ENCODE measurements at regions not wholly inside any gene's neighbourhood (a gene's known extent, or its start where the extent isn't known, plus 50 kb on each side); places are given as distances from the start of the nearest gene placed in this dataset.

GRCh38 chr7:26476271-26476670 lies 184.6 kb downstream of the SNX10 start:
- H3K9me3 ChIP-seq (ENCODE audit: control insufficient read depth in 1 of 2, low read length in 2 of 2): no peaks in the 10 kb centered on the region
- H3K4me3 ChIP-seq (ENCODE audit: low read depth in 1 of 2, low read length in 2 of 2): no peak overlapping the region
- no peaks in the 10 kb centered on the region for H3K36me3 ChIP-seq (ENCODE audit: control insufficient read depth in 1 of 2, insufficient read depth in 2 of 2, low read length in 2 of 2)
- no peaks in the 10 kb centered on the region for H3K27me3 ChIP-seq (ENCODE audit: low read depth, low read length)
- H3K4me1 ChIP-seq (ENCODE audit: control insufficient read depth in 1 of 2, insufficient read depth in 2 of 2, low read length in 2 of 2): no peaks in the 10 kb centered on the region
- no peak overlapping the region for H3K27ac ChIP-seq (ENCODE audit: low read length)

DNA sequence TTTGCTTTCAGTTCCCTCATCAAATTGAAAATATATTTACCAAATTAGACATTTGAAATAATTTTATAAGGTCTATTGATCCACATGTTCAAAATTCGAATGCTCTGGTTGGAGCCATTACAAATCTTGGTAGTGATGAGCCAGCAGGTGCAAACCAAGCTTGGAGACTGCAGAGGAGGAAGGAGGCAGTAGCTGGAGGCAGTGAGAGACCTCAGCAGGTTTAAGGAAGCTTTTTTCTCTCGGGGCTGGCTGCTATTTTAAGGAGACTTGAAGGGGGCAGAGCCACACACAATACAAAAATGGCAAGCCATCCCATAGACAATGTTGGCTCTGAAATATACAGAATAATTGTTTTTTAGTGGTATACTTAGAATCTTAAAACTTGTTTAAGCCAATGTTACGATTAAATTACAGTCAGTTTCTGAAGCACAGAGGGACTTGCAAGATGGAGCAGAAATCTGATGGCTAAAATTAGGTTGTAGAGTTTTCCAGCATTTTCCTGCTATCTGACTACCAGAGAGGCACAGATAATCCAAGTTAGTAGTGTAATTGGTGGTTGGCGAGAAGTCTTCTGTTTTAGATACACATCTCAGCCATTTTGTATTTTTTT lies 185.8 kb downstream of the SNX10 start:
- Histone ChIP-seq H3K36me3 (ENCODE audit: control insufficient read depth in 1 of 2, insufficient read depth in 2 of 2, low read length in 2 of 2) (no peaks in the 10 kb centered on the region), H3K9me3 (ENCODE audit: control insufficient read depth in 1 of 2, low read length in 2 of 2) (no peaks in the 10 kb centered on the region), H3K4me3 (ENCODE audit: low read depth in 1 of 2, low read length in 2 of 2) (no peak overlapping the region), H3K27me3 (ENCODE audit: low read depth, low read length) (no peaks in the 10 kb centered on the region), H3K4me1 (ENCODE audit: control insufficient read depth in 1 of 2, insufficient read depth in 2 of 2, low read length in 2 of 2) (no peaks in the 10 kb centered on the region), H3K27ac (ENCODE audit: low read length) (no peak overlapping the region)

DNA sequence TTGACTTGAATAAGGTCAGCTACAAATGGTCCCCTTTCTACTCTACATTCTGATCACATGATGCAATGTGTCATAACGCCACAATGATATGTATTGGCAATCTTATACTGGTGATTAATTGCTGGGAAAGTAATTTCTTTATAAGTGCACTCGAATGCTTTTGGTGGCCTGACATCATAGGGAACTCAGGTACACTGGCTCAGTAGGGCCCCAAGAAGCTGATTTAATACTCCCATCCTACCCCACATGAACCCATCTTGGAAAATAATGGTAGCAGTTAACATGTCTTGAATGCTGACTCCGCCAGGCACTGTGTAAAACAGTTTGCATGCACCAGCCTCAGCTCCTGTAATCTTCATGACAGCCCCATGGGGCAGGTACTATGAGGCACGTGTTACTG lies 186.9 kb downstream of the SNX10 start:
- Histone ChIP-seq H3K4me1 (ENCODE audit: control insufficient read depth in 1 of 2, insufficient read depth in 2 of 2, low read length in 2 of 2) (peaks cover 0 to 4% of the 10 kb centered on the region in 2 donors), H3K4me3 (ENCODE audit: low read depth in 1 of 2, low read length in 2 of 2) (no peak overlapping the region), H3K36me3 (ENCODE audit: control insufficient read depth in 1 of 2, insufficient read depth in 2 of 2, low read length in 2 of 2) (no peaks in the 10 kb centered on the region), H3K27ac (ENCODE audit: low read length) (no peak overlapping the region), H3K27me3 (ENCODE audit: low read depth, low read length) (no peaks in the 10 kb centered on the region), H3K9me3 (ENCODE audit: control insufficient read depth in 1 of 2, low read length in 2 of 2) (no peaks in the 10 kb centered on the region)

DNA sequence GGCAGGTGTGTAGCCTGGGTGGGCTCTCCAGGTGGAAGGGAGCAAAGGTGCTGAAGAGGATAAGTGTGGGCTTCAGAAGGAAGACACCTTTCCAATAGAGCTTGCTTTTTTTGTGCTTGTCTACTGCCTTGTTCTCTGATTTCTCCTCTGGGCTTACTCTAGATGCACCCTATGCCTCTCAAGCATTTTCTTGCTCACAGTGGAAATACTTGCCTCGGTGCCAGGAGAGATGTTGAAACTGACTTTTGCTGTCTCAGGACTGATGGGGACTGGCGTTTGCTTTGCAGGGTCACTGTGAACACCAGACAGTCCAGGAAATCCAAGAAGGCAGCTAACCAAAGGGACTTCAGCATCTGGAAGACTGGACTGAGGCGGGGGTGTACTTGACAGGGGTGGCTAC lies 187.9 kb downstream of the SNX10 start:
- Histone ChIP-seq H3K27me3 (ENCODE audit: low read depth, low read length) (no peaks in the 10 kb centered on the region), H3K9me3 (ENCODE audit: control insufficient read depth in 1 of 2, low read length in 2 of 2) (peaks cover 0 to 3% of the 10 kb centered on the region in 2 donors), H3K27ac (ENCODE audit: low read length) (no peak overlapping the region), H3K36me3 (ENCODE audit: control insufficient read depth in 1 of 2, insufficient read depth in 2 of 2, low read length in 2 of 2) (no peaks in the 10 kb centered on the region), H3K4me1 (ENCODE audit: control insufficient read depth in 1 of 2, insufficient read depth in 2 of 2, low read length in 2 of 2) (peaks cover 0 to 4% of the 10 kb centered on the region in 2 donors), H3K4me3 (ENCODE audit: low read depth in 1 of 2, low read length in 2 of 2) (no peak overlapping the region)

DNA sequence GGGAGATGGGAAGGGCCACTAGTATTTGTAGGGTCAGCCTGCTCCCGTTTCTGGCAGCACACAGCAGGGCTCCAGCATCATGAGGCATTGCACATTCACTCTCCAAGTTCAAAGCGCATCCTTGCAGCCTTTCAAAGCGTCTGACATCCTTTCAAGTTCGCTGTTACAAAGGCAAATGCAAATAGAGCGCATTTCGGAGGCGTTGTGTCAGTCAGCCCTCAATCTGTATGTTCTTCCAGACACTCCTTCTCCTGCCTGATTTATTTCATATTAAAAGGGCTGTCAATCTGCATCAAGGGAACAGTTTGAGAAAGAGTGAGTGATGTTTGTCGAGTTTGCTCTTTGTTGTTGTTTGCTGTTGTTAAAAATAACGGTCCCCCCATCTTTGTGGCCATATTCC lies 188.5 kb downstream of the SNX10 start:
- H3K27me3 ChIP-seq (ENCODE audit: low read depth, low read length): no peaks in the 10 kb centered on the region
- H3K4me1 ChIP-seq (ENCODE audit: control insufficient read depth in 1 of 2, insufficient read depth in 2 of 2, low read length in 2 of 2): peaks cover 0 to 4% of the 10 kb centered on the region in 2 donors
- H3K4me3 ChIP-seq (ENCODE audit: low read depth in 1 of 2, low read length in 2 of 2): no peak overlapping the region
- no peaks in the 10 kb centered on the region for H3K36me3 ChIP-seq (ENCODE audit: control insufficient read depth in 1 of 2, insufficient read depth in 2 of 2, low read length in 2 of 2)
- H3K9me3 ChIP-seq (ENCODE audit: control insufficient read depth in 1 of 2, low read length in 2 of 2): peaks cover 0 to 3% of the 10 kb centered on the region in 2 donors
- H3K27ac ChIP-seq (ENCODE audit: low read length): no peak overlapping the region

GRCh38 chr7:26482927-26483326 lies 191.3 kb downstream of the SNX10 start:
- no peak overlapping the region for H3K4me3 ChIP-seq (ENCODE audit: low read depth in 1 of 2, low read length in 2 of 2)
- H3K36me3 ChIP-seq (ENCODE audit: control insufficient read depth in 1 of 2, insufficient read depth in 2 of 2, low read length in 2 of 2): no peaks in the 10 kb centered on the region
- no peaks in the 10 kb centered on the region for H3K27me3 ChIP-seq (ENCODE audit: low read depth, low read length)
- H3K4me1 ChIP-seq (ENCODE audit: control insufficient read depth in 1 of 2, insufficient read depth in 2 of 2, low read length in 2 of 2): peaks cover 0 to 4% of the 10 kb centered on the region in 2 donors
- no peak overlapping the region for H3K27ac ChIP-seq (ENCODE audit: low read length)
- H3K9me3 ChIP-seq (ENCODE audit: control insufficient read depth in 1 of 2, low read length in 2 of 2): peaks cover 0 to 3% of the 10 kb centered on the region in 2 donors

GRCh38 chr7:26483843-26484242 lies 192.2 kb downstream of the SNX10 start:
- Histone ChIP-seq H3K27me3 (ENCODE audit: low read depth, low read length) (no peaks in the 10 kb centered on the region), H3K27ac (ENCODE audit: low read length) (no peak overlapping the region), H3K9me3 (ENCODE audit: control insufficient read depth in 1 of 2, low read length in 2 of 2) (peaks cover 0 to 3% of the 10 kb centered on the region in 2 donors), H3K4me1 (ENCODE audit: control insufficient read depth in 1 of 2, insufficient read depth in 2 of 2, low read length in 2 of 2) (peaks cover 0 to 4% of the 10 kb centered on the region in 2 donors), H3K36me3 (ENCODE audit: control insufficient read depth in 1 of 2, insufficient read depth in 2 of 2, low read length in 2 of 2) (no peaks in the 10 kb centered on the region), H3K4me3 (ENCODE audit: low read depth in 1 of 2, low read length in 2 of 2) (no peak overlapping the region)

GRCh38 chr7:26485367-26485934 lies 193.8 kb downstream of the SNX10 start:
- H3K36me3 ChIP-seq (ENCODE audit: control insufficient read depth in 1 of 2, insufficient read depth in 2 of 2, low read length in 2 of 2): no peaks in the 10 kb centered on the region
- peaks cover 0 to 4% of the 10 kb centered on the region in 2 donors for H3K4me1 ChIP-seq (ENCODE audit: control insufficient read depth in 1 of 2, insufficient read depth in 2 of 2, low read length in 2 of 2)
- no peak overlapping the region for H3K4me3 ChIP-seq (ENCODE audit: low read depth in 1 of 2, low read length in 2 of 2)
- H3K27ac ChIP-seq (ENCODE audit: low read length): no peak overlapping the region
- no peaks in the 10 kb centered on the region for H3K27me3 ChIP-seq (ENCODE audit: low read depth, low read length)
- peaks cover 0 to 3% of the 10 kb centered on the region in 2 donors for H3K9me3 ChIP-seq (ENCODE audit: control insufficient read depth in 1 of 2, low read length in 2 of 2)

GRCh38 chr7:26486153-26486552 lies 194.5 kb downstream of the SNX10 start:
- Histone ChIP-seq H3K36me3 (ENCODE audit: control insufficient read depth in 1 of 2, insufficient read depth in 2 of 2, low read length in 2 of 2) (no peaks in the 10 kb centered on the region), H3K27me3 (ENCODE audit: low read depth, low read length) (no peaks in the 10 kb centered on the region), H3K27ac (ENCODE audit: low read length) (no peak overlapping the region), H3K4me1 (ENCODE audit: control insufficient read depth in 1 of 2, insufficient read depth in 2 of 2, low read length in 2 of 2) (peaks cover 0 to 4% of the 10 kb centered on the region in 2 donors), H3K4me3 (ENCODE audit: low read depth in 1 of 2, low read length in 2 of 2) (no peak overlapping the region), H3K9me3 (ENCODE audit: control insufficient read depth in 1 of 2, low read length in 2 of 2) (peaks cover 0 to 3% of the 10 kb centered on the region in 2 donors)

- Histone ChIP-seq H3K4me1 (ENCODE audit: control insufficient read depth in 1 of 2, insufficient read depth in 2 of 2, low read length in 2 of 2) (peaks cover 0 to 4% of the 10 kb centered on the region in 2 donors), H3K27ac (ENCODE audit: low read length) (no peak overlapping the region), H3K36me3 (ENCODE audit: control insufficient read depth in 1 of 2, insufficient read depth in 2 of 2, low read length in 2 of 2) (no peaks in the 10 kb centered on the region), H3K27me3 (ENCODE audit: low read depth, low read length) (no peaks in the 10 kb centered on the region), H3K9me3 (ENCODE audit: control insufficient read depth in 1 of 2, low read length in 2 of 2) (peaks cover 0 to 3% of the 10 kb centered on the region in 2 donors), H3K4me3 (ENCODE audit: low read depth in 1 of 2, low read length in 2 of 2) (no peak overlapping the region)
These were observed 196.3 kb downstream of the SNX10 start for GRCh38 chr7:26487780-26488515.

DNA sequence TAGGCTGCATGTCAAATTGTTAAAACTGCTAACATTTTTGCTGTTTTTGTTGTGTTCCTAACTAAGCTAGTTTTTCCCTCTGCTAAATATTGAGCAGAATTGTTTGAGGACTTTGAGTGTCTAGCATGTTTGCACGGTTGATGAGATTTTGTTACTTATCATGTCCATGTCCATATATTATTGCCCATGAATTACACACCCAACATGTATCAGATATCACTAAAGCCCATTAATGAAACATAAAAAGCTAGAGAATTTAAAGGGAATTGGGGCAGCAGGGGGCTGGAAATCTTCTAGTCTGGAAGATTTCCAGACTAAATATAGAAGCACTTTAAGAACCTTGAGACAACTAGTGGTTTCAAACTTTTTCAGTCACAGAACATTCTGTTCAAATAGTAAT lies 197.7 kb downstream of the SNX10 start:
- Histone ChIP-seq H3K27ac (ENCODE audit: low read length) (no peak overlapping the region), H3K9me3 (ENCODE audit: control insufficient read depth in 1 of 2, low read length in 2 of 2) (no peaks in the 10 kb centered on the region), H3K27me3 (ENCODE audit: low read depth, low read length) (no peaks in the 10 kb centered on the region), H3K4me1 (ENCODE audit: control insufficient read depth in 1 of 2, insufficient read depth in 2 of 2, low read length in 2 of 2) (peaks cover 0 to 3% of the 10 kb centered on the region in 2 donors), H3K4me3 (ENCODE audit: low read depth in 1 of 2, low read length in 2 of 2) (no peak overlapping the region), H3K36me3 (ENCODE audit: control insufficient read depth in 1 of 2, insufficient read depth in 2 of 2, low read length in 2 of 2) (no peaks in the 10 kb centered on the region)

Data from muscle layer of duodenum (tissue), 2 donors.